PC-9 (cell line): ENCODE measurements at regions not wholly inside any gene's neighbourhood (a gene's known extent, or its start where the extent isn't known, plus 50 kb on each side); places are given as distances from the start of the nearest gene placed in this dataset. TPM values are rescaled to one million over a fixed set of nuclear protein-coding genes. Genes with fewer than 3 reads are reported as not detected.

Source experiments
- BruUV-seq: library from RNA; stranded (reverse); fragments of 400-500 nt; replicated peaks from 2 replicates; lab custom pipeline; 2021; lab: Mats Ljungman, UMichigan
- CTCF ChIA-PET: fragments of 300-600 bp; sonication (Branson Sonifier 250); formaldehyde crosslinking; loops from one replicate; lab custom pipeline; 2022; ENCODE audit warnings: antibody characterized with exemption; lab: Charles Lee
- POLR2A ChIA-PET: fragments of 300-600 bp; sonication (Branson Sonifier 250); formaldehyde crosslinking; loops from one replicate; lab custom pipeline; 2022; ENCODE audit warnings: antibody characterized with exemption; ENCODE audit not compliant: unreplicated experiment; lab: Charles Lee
- DNase-seq, 2 experiments: peaks; one replicate each; pipeline versions ENCODE4 v3.0.0 to v3.0.0-alpha.2; 2015 to 2022; ENCODE audit warnings: mixed read lengths in 1 of 2
- H2AFZ ChIP-seq: fragments of 200-600 bp; sonication (generic); 2 replicates; pipeline ENCODE4 v1.8.1; 2017; ENCODE audit warnings: antibody characterized with exemption
- H3F3A ChIP-seq: fragments of 200-600 bp; sonication (generic); 2 replicates; pipeline ENCODE4 v1.8.1; 2017; ENCODE audit warnings: antibody characterized with exemption, mild to moderate bottlenecking, low read depth; ENCODE audit not compliant: insufficient read depth
- H3K27ac ChIP-seq: fragments of 200-600 bp; sonication (generic); 2 replicates; pipeline ENCODE4 v1.6.1; 2016; ENCODE audit warnings: mixed run types
- H3K27me3 ChIP-seq: fragments of 200-600 bp; sonication (generic); 2 replicates; pipeline ENCODE4 v1.6.1; 2016; ENCODE audit warnings: low read depth, mixed run types; ENCODE audit not compliant: insufficient read depth
- H3K36me3 ChIP-seq: fragments of 200-600 bp; sonication (generic); 2 replicates; pipeline ENCODE4 v1.6.1; 2016; ENCODE audit warnings: low read depth, mixed run types
- H3K4me1 ChIP-seq: fragments of 200-600 bp; sonication (generic); replicated peaks from 2 replicates; pipeline ENCODE4 v1.6.1; 2016; ENCODE audit warnings: mixed run types; ENCODE audit not compliant: insufficient read depth
- H3K4me2 ChIP-seq: fragments of 200-600 bp; sonication (generic); 2 replicates; pipeline ENCODE4 v1.6.1; 2017; ENCODE audit warnings: mixed run types
- H3K4me3 ChIP-seq: fragments of 200-600 bp; sonication (generic); 2 replicates; pipeline ENCODE4 v1.6.1; 2016; ENCODE audit warnings: mixed run types
- H3K79me2 ChIP-seq: fragments of 200-600 bp; sonication (generic); 2 replicates; pipeline ENCODE4 v1.6.1; 2017; ENCODE audit warnings: low read depth, mixed run types
- H3K9me2 ChIP-seq: fragments of 200-600 bp; sonication (generic); 2 replicates; pipeline ENCODE4 v1.8.1; 2017; ENCODE audit warnings: mild to moderate bottlenecking; ENCODE audit not compliant: insufficient read depth
- H3K9me3 ChIP-seq: fragments of 200-600 bp; sonication (generic); 2 replicates; pipeline ENCODE4 v1.8.1; 2016; ENCODE audit warnings: low read depth; ENCODE audit not compliant: insufficient read depth
- H4K20me1 ChIP-seq: fragments of 200-600 bp; sonication (generic); 2 replicates; pipeline ENCODE4 v1.8.1; 2017; ENCODE audit not compliant: insufficient read depth
- EZH2 ChIP-seq: fragments of 200-600 bp; sonication (generic); IDR thresholded peaks from 2 replicates; pipeline ENCODE4 v1.8.0; 2017; ENCODE audit warnings: antibody characterized with exemption, low read depth
- intact Hi-C: fragments of 100-400 bp; cut with micrococcal nuclease; formaldehyde crosslinking; loops from one replicate; pipeline ENCODE4 v1.10.0; 2022; ENCODE audit not compliant: unreplicated experiment
- microRNA-seq: library from miRNA; unstranded; fragments of <30 nt; microRNA quantifications from one replicate; pipeline ENCODE4 v1.2.0, GENCODE V29; 2021; ENCODE audit warnings: borderline number of aligned reads, borderline replicate concordance
- TF ChIP-seq, protein P1 (sequence below): fragments of 200-600 bp; sonication (generic); conservative IDR thresholded peaks from 2 replicates; pipeline ENCODE4 v1.6.1; 2017; ENCODE audit warnings: mixed run types, antibody characterized with exemption, mild to moderate bottlenecking, moderate library complexity

DNA sequence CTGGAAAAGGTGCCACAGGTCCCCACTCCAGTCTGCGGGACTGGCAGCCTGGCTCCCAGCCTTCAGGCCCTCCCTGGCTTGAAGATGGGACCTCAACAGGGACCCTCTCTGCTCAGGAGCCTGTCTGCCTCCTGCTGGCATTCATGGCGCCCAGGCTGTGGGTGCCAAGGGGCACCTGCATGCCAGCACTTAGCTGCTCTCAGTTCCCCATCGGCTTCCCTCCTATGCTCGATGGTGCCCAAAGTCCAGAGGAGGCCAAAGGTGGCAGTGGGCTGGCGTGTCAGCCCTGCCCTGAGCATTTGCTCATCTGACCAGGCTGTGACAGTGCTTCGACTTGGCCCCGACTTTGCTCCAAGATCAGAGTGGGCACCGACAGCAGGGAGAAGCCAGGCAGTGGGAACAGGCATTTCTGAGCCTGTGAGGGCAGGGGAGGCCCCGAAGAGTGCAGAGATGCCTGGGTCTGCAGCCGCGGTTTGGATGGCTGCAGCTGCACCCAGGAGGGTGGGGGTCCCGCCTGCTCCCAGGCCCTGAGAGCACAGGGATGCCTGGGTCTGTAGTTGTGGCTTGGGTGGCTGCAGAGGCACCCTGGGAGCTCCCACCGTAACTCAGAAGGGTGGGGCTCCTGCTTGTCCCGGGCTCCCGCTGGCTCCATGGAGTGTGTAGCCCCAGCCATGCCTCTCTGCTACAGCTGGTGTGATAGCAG lies 463.6 kb downstream of the TBC1D22A start:
- Histone ChIP-seq H3K36me3 (no peaks in the 10 kb centered on the region), H3K4me1 (no peaks in the 10 kb centered on the region), H3F3A (peaks cover 4% of the 10 kb centered on the region; the same call in 1 of the 2 replicates), H3K4me2 (no peak overlapping the region), H2AFZ (no peak overlapping the region), H4K20me1 (no peaks in the 10 kb centered on the region), H3K4me3 (no peak overlapping the region), H3K27ac (no peak overlapping the region), H3K27me3 (peaks cover 66% of the 10 kb centered on the region), H3K9me3 (no peaks in the 10 kb centered on the region; the same call in 1 of the 2 replicates), H3K9me2 (no peaks in the 10 kb centered on the region), H3K79me2 (no peaks in the 10 kb centered on the region)
- no TSS peak for BruUV-seq
- no peak for DNase-seq
- POLR2A ChIA-PET: no interaction called here
- intact Hi-C loops: no loop called here
- CTCF ChIA-PET: no interaction called here
- TF ChIP-seq, protein P1, sequence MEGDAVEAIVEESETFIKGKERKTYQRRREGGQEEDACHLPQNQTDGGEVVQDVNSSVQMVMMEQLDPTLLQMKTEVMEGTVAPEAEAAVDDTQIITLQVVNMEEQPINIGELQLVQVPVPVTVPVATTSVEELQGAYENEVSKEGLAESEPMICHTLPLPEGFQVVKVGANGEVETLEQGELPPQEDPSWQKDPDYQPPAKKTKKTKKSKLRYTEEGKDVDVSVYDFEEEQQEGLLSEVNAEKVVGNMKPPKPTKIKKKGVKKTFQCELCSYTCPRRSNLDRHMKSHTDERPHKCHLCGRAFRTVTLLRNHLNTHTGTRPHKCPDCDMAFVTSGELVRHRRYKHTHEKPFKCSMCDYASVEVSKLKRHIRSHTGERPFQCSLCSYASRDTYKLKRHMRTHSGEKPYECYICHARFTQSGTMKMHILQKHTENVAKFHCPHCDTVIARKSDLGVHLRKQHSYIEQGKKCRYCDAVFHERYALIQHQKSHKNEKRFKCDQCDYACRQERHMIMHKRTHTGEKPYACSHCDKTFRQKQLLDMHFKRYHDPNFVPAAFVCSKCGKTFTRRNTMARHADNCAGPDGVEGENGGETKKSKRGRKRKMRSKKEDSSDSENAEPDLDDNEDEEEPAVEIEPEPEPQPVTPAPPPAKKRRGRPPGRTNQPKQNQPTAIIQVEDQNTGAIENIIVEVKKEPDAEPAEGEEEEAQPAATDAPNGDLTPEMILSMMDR: no peak
- no peak for TF ChIP-seq EZH2

DNA sequence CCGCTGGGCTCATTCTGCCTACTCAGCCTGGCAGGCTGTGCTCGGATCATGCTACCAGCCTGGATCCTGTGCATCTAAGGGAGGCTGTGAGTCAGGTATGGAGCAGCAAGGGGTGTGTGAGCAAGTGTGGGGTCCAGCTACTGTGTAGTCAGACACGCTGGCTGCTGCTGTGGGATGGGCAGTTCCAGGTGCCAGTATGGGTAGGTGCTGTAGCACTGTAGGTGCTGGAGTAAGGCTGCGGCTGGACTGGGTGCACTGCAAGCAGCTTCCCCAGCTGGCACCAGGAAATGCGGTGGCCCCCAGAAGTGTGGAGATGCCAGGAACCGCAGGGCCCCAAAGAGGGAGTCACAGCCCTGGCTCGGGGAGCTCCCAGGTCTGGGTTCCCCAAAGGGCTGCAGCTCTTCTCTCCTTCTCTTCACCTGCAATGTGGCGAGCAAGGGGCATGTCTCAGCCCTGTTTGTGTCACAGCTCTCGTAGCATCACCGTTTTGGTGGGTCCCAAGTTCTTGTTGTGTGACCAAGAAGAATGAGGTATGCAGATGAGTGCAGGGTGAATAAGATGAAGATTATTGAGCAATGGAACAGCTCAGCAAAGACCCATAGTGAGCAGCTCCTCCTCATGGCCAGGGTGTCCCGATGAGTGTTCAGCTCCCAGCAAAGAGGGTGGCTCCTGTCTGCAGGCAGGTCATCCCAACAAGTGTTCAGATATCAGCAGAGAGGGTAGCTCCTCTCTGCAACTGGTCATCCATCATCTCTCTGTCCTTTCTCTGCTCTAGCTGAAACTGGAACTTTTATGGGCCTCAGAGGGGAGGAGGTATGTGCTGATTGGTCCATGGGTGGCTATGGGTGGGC lies 462.9 kb downstream of the TBC1D22A start:
- Histone ChIP-seq H3K27me3 (peaks cover 59% of the 10 kb centered on the region), H3K9me2 (no peaks in the 10 kb centered on the region), H3F3A (peaks cover 11% of the 10 kb centered on the region; the same call in 1 of the 2 replicates), H3K9me3 (no peaks in the 10 kb centered on the region; the same call in 1 of the 2 replicates), H2AFZ (no peak overlapping the region), H3K4me3 (no peak overlapping the region), H3K36me3 (no peaks in the 10 kb centered on the region), H4K20me1 (no peaks in the 10 kb centered on the region), H3K27ac (no peak overlapping the region), H3K4me2 (no peak overlapping the region), H3K4me1 (no peaks in the 10 kb centered on the region), H3K79me2 (no peaks in the 10 kb centered on the region)
- no TSS peak for BruUV-seq
- intact Hi-C loops: no loop called here
- TF ChIP-seq, protein P1: no peak
- TF ChIP-seq EZH2: no peak
- ChIA-PET POLR2A (no interaction called here), CTCF (no interaction called here)
- DNase-seq: no peak

Small RNA genes in the stretch of these regions (microRNA-seq; reads per million reads assigned to microRNA genes)
- gene MIR3201 (not detected), gene MIR3667 (not detected), gene MIR4535 (not detected)
